Stimulated activated CD4-positive, alpha-beta T cell treated with anti-CD3 and anti-CD28 coated beads, Interleukin-1b, Interleukin-23, amount 100 ng/mL, for 24 hours (primary cell): ENCODE measurements at regions not wholly inside any gene's neighbourhood (a gene's known extent, or its start where the extent isn't known, plus 50 kb on each side); places are given as distances from the start of the nearest gene placed in this dataset.

Experiments used
- DNase-seq, 4 experiments: peaks; one replicate each; pipeline ENCODE4 v3.0.0-alpha.2; 2020; ENCODE audit warnings: low read depth in 4 of 4, low spot score in 1 of 4

GRCh38 chr12:77578466-77579220, 252.1 kb upstream of the NAV3 start:
- DNase-seq, result no peak

- DNase-seq, result no peak
Observed at GRCh38 chr12:77577791-77578190, 252.9 kb upstream of the NAV3 start.

- DNase-seq, result no peak
Observed at GRCh38 chr12:77575376-77575919, 255.2 kb upstream of the NAV3 start.

GRCh38 chr12:77572371-77572770, 258.3 kb upstream of the NAV3 start:
- no peak for DNase-seq

- no peak for DNase-seq
Observed at GRCh38 chr12:77571768-77572167, 258.9 kb upstream of the NAV3 start.

- DNase-seq, result no peak
Observed at GRCh38 chr12:77571127-77571526, 259.6 kb upstream of the NAV3 start.

- DNase-seq, result no peak
Observed at GRCh38 chr12:77569876-77570275, 260.8 kb upstream of the NAV3 start.

GRCh38 chr12:77560714-77561113, 270.0 kb upstream of the NAV3 start:
- no peak for DNase-seq

- DNase-seq, result no peak
Observed at GRCh38 chr12:77559400-77560074, 271.2 kb upstream of the NAV3 start.

GRCh38 chr12:77555074-77555473, 275.6 kb upstream of the NAV3 start:
- no peak for DNase-seq

GRCh38 chr12:77553976-77554619, 276.6 kb upstream of the NAV3 start:
- no peak for DNase-seq

GRCh38 chr12:77549383-77550128, 281.1 kb upstream of the NAV3 start:
- no peak for DNase-seq

GRCh38 chr12:77548797-77549196, 281.9 kb upstream of the NAV3 start:
- no peak for DNase-seq

- no peak for DNase-seq
Observed at GRCh38 chr12:77540097-77540496, 290.6 kb upstream of the NAV3 start.

- no peak for DNase-seq
Observed at GRCh38 chr12:77537663-77538062, 293.0 kb upstream of the NAV3 start.

GRCh38 chr12:77535734-77536133, 295.0 kb upstream of the NAV3 start:
- DNase-seq, result no peak

- no peak for DNase-seq
Observed at GRCh38 chr12:77531912-77532311, 298.8 kb upstream of the NAV3 start.

- DNase-seq, result no peak
Observed at GRCh38 chr12:77522247-77522646, 308.4 kb upstream of the NAV3 start.

GRCh38 chr12:77521508-77522115, 309.1 kb upstream of the NAV3 start:
- DNase-seq, result no peak

GRCh38 chr12:77514511-77514910, 316.2 kb upstream of the NAV3 start:
- DNase-seq, result no peak

- no peak for DNase-seq
Observed at GRCh38 chr12:77510985-77511384, 319.7 kb upstream of the NAV3 start.
